Suprapubic skin (tissue), 4 donors: ENCODE measurements at regions not wholly inside any gene's neighbourhood (a gene's known extent, or its start where the extent isn't known, plus 50 kb on each side); places are given as distances from the start of the nearest gene placed in this dataset.

Source experiments
- EP300 ChIP-seq: sonication (generic); formaldehyde crosslinking; IDR thresholded peaks from one replicate; pipeline ENCODE4 v1.6.1; 2017; ENCODE audit warnings: antibody characterized with exemption
- POLR2A ChIP-seq, 2 donors: fragments of 450-650 bp; IDR thresholded peaks; one replicate each; pipeline ENCODE4 v1.6.1; 2017; ENCODE audit warnings: antibody characterized with exemption in 2 of 2, mild to moderate bottlenecking in 2 of 2, moderate library complexity in 2 of 2
- POLR2AphosphoS5 ChIP-seq, 3 donors: sonication (generic); formaldehyde crosslinking; IDR thresholded peaks; one replicate each; pipeline ENCODE4 v1.6.1; 2017; ENCODE audit warnings: antibody characterized with exemption in 3 of 3
- TF ChIP-seq, protein P1 (sequence below), 2 donors: fragments of 200-600 bp in 1 of 2; fragments of 450-650 bp in 1 of 2; sonication (generic) in 1 of 2; IDR thresholded peaks; one replicate each; pipeline ENCODE4 v1.5.1; 2016 to 2019; ENCODE audit warnings: antibody characterized with exemption in 2 of 2, mild to moderate bottlenecking in 1 of 2, moderate library complexity in 1 of 2

DNA sequence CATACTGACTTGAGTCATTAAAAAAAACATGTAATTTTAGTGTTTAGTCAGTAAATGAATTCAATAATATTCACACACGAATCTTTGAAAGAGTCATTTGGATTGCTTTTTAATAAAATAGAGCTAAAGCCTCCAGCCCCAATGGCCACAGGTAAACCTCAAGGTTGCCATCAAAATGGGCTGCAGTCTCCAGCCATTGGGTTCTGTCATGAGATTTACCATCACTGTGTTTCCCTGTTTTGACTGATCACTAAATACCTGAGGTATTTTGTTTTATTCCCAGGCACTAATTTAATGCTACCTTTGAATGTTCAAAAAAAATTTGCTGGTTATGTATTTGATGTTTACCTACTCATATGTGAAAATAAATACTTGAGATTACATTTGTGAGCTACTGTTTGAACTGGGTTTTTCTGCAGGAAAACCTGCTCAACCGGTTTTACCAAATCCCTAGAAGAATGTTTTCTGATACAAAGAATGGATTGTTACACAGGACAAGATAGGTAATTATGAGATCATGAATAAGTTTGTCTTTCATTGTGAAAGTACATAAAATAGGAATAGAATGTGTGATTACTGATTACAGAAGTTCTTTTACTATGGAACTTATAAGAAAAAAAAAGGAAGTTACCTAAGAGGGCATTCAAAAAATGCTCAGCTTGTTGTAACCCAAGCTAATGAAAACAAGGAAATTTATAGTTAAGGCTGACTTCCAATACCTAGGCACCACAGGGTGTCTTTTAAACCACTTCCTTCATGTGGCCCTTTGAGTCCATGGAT is 391.3 kb downstream of the EFNB2 start:
- no peak for TF ChIP-seq POLR2AphosphoS5 (IDR thresholded peaks at IDR 0.05)
- TF ChIP-seq, protein P1, sequence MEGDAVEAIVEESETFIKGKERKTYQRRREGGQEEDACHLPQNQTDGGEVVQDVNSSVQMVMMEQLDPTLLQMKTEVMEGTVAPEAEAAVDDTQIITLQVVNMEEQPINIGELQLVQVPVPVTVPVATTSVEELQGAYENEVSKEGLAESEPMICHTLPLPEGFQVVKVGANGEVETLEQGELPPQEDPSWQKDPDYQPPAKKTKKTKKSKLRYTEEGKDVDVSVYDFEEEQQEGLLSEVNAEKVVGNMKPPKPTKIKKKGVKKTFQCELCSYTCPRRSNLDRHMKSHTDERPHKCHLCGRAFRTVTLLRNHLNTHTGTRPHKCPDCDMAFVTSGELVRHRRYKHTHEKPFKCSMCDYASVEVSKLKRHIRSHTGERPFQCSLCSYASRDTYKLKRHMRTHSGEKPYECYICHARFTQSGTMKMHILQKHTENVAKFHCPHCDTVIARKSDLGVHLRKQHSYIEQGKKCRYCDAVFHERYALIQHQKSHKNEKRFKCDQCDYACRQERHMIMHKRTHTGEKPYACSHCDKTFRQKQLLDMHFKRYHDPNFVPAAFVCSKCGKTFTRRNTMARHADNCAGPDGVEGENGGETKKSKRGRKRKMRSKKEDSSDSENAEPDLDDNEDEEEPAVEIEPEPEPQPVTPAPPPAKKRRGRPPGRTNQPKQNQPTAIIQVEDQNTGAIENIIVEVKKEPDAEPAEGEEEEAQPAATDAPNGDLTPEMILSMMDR (IDR thresholded peaks at IDR 0.05) = no peak
- TF ChIP-seq POLR2A (IDR thresholded peaks at IDR 0.05) = no peak
- TF ChIP-seq EP300 = no peak
